Iris pigment epithelial cell (primary cell): ENCODE measurements at regions not wholly inside any gene's neighbourhood (a gene's known extent, or its start where the extent isn't known, plus 50 kb on each side); places are given as distances from the start of the nearest gene placed in this dataset.
"Not testable (repeated sequence)": the region's sequence is repeated elsewhere in the genome, so short reads cannot be mapped to it uniquely, and the experiment has no call there.

Experiments used
- DNase-seq: peaks from one replicate; pipeline ENCODE4 v3.0.0-alpha.2; 2011; ENCODE audit warnings: low read depth

DNA sequence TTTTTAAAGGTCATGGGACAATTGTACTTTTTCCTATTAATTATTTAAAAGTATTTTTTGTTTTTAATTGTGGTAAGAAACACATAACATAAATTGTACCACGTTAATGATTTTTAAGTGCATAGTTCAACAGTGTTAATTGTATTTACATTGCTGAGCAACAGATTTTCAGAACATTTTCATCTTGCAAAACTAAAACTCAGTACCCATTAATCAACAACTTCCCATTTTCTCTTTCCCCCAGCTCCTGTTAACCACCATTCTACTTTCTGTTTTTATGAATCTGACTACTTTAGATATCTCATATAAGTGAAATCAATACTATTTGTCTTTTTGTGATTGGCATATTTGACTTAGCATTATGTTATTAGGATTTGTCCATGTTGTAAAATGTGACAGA, 483.9 kb upstream of the ZNF804A start:
- no peak for DNase-seq

DNA sequence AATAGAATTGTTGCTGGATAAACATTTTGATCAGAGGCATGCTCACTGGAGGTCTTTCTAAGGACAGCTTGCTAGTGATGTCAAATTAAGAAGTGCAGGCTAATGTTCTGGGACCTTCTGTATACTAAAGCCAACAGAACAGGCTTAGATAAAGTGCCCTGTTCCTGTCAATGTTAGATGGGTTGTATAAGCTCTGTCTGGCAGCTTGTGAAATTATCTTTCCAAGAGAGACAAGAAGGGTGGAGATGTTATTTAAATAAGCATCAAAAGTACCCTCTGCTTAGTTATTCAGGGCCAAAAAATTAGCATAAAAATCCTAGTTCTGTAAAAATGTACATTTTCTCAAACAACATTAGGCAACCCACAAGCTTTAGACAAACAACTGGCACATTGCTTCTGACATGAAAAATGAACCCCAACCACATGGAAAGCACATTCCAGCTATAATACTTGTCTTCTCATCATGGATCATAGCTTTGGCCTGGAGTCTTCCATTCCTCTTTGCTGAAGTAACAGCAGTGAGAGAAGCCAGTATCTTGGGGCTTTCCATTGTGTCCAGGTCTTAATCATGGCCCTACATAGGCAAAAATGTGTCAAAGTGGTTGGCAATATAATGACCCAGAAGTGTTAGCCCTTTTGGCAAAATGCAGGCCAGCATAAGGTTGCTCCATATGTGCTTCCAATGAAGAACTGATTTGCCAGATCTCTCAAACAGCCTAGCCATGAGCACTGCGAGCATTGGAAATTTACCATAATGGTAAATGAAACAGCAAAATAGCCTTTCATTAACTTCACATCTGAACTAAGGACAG, 478.1 kb upstream of the ZNF804A start:
- DNase-seq: no peak

DNA sequence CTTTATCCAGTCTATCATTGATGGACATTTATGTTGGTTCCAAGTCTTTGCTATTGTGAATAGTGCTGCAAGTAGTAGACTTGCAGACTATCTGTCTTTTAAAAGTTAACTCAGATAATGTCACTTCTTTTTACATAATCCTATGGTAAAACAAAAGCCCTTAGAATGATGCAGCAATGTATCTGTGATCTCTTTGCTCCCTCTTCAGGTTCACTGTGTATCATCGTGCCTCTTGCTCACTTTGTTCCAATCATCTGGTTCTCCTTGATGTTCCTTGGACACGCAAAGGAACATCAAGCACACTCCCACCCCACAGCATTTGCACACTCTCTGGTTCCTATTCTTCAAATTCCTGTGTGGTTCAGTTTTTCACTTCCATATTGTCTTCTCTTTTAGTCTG, 472.5 kb upstream of the ZNF804A start:
- DNase-seq: no peak

DNA sequence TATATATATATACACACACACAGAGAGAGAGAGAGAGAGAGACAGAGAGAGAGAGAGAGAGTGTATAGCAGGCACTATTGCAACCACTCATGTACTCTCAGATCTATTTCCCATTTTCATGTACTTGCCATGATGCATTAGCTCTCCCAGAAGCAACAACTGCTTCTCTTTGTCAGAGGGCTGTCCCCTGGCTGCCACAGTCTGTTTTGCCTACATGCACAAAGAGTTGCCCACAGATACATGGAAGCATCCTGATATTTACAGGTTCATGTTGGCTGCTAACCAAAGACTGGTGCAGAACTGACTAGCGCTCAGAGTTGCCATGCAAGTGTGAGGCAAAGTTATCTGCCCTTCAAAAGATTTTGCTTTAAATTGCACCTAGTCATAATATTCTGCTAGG, 469.3 kb upstream of the ZNF804A start:
- DNase-seq: no peak

DNA sequence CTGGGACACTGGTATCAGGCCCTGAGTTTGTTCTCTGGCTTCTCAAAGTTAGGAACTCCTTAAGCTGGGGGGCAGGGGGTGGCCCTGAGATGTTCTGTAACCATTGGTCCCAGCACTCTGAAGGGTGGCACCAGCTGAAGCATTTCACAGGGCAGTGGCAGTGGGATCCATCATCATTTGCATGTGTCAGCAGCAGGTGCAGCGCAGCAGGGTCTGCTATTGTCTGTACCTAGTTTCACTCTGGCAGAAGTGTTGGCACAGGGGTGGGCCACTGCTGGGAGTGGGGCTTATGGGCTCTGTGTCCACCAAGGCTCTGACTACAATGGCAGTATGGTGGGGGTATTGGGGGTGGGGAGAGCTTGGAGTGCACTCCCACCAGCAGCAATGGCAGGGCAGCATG, 460.4 kb upstream of the ZNF804A start:
- DNase-seq: no peak

DNA sequence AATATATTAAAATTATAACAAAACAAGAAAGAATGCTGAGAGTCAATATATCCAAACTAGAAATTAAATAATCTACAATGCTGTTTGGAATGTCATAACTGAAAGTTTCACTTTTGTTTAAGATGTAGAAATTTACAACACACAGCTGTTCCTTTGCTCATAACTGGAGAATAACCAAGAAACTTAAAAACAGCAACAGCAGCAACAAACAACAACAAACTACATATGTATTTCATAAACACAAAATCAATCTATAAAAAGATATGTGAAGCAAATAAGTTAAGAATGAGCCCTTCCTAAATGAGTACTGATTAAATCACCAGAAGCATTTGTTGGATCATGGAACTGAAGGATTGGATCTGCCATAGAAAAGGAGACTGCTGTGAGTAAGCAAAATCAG, 456.5 kb upstream of the ZNF804A start:
- no peak for DNase-seq

DNA sequence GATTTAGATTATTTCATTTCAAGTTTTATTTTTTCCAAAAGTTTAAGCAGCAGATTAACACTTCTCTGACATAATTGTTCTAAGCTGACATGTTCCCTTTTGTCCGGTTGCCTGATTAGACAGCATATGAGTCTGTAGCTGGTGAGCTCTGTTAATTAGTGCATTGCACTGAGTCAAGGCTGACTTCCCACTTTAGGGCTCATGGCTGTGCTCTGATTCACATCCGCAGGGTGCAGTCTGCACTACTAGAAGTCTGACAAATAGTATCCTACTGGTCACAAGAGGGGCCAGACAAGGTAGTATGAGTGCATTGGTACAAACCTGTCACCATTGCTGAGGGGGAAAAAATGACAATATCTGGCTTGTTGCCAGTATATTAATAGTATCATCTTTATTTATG, 443.9 kb upstream of the ZNF804A start:
- DNase-seq: peak; percentile 29

DNA sequence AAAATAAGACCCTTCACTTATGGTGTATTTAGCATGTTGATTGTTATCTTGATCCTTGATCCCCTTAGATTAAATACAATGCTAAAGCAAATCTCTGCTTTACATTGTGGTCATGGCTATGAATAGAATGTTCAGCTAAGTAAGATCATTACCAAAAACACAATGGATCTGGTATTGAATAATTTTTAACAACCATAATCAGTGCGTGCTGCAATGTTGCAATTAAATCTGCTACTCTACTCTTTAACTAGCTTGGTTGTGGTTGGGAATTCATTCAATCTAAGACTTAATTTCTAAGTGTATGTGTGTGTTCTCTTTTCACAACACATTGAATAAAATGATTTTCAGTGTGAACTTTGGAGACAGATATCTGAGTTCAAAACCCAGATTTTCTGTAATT, 442.5 kb upstream of the ZNF804A start:
- no peak for DNase-seq

DNA sequence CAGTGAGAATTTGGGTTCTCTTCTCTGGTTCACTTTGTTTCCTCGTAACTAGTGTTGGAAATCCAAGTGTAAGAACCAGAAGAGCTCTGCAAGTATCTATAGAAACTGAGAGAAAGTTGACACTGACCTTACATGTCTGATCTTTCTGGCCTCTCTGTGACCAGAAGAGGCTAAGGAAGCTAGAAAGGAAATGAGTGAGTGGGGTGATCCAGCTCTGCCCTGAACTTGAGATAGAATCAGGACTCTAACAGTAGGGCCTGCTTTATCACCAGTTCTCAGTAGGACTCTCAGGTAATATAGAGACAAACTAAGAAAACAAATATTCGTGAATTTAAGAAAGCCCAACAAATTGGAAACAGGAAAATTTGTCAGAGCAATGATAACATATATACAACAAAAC, 441.2 kb upstream of the ZNF804A start:
- DNase-seq: no peak

DNA sequence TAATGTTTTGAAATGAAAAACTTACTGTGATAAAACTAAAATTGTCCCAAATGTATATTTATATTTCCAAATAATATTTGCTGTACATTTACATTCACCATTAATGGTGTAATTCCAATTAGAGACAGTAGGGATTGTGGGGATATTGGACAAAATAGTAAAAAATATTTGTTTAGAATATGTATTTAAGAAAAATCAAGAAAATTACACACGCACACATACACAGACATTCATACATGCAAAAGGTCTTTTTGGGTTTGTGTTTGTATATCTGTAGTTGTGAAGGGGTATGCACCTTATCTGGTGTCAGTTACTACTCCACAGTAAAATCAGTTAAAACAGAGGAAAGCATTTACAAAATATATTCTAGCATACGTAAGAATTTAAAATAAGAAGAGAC, 435.9 kb upstream of the ZNF804A start:
- DNase-seq: no peak

DNA sequence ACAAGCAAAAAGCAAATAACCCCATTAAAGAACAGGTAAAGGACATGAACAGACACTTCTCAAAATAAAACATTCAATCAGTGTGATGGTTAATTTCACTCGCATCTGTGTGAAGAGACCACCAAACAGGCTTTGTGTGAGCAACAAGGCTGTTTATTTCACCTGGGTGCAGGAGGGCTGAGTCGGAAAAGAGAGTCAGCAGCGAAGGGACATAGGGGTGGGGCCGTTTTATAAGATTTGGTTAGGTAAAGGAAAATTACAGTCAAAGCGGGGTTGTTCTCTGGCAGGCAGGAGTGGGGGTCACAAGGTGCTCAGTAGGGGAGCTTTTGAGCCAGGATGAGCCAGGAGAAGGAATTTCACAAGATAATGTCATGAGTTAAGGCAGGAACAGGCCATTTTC, 429.5 kb upstream of the ZNF804A start:
- DNase-seq: not testable (repeated sequence)

DNA sequence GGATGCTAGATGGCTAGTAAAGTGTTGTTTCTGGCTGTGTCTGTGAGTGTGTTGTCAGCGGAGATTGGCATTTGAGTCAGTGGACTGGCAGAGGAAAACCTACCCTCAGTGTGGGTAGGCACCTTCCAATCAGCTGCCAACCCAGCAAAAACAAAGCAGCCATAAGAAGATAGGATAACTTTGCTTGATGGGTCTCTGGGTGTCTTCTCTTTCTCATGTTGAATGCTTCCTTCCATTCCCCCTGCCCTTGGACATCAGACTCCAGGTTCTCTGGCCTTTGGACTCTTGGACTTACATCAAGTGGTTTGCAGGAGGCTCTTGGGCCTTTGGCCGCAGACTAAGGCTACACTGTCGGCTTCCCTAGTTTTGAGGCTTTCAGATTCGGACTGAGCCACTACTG, 429.0 kb upstream of the ZNF804A start:
- DNase-seq: no peak

DNA sequence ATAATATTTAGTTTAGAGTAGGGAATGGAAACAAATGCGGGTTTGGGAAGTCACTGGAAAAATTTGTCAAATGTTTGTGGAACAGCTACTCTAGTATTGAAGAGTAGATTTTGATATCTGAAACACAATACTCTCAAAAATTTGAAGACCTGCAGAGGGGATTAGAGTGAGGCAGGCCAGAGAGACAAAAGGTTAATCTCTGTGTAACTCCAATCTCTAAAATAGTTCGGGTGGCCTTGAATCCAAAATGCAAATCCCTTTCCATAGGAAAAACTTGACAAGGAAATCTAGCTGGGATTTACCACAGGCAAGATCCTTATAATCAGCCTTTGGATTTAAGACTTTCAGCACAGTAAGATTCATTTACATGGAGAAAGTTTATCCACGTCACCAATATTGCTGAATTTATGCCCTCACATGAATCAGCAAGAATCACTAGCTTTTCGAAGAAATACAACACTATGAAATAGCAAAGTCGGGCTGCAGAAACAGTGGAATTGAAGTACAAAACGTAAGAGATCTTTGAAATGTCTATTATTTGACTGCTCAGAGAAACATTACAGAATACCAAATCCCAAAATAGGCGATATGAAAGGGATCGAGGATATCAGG, 423.7 kb upstream of the ZNF804A start:
- no peak for DNase-seq

DNA sequence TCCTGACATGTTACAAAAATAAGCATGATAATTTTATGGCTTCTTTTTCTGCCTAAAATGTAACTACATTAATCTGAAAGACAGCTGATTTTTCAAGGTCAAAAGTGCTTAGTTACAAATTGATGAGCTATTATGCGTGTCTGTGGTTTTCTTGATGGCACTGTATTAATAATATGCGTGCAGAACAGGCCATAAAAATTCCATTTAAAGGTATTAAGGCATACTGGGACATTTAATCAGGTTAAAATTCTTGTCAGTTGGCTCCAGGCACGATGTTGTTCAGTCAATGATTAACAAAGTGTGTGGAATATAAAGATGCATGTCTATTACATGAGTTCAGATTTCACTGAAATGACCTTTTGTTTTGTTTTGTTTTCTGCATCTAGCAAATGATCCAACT, 420.1 kb upstream of the ZNF804A start:
- no peak for DNase-seq

DNA sequence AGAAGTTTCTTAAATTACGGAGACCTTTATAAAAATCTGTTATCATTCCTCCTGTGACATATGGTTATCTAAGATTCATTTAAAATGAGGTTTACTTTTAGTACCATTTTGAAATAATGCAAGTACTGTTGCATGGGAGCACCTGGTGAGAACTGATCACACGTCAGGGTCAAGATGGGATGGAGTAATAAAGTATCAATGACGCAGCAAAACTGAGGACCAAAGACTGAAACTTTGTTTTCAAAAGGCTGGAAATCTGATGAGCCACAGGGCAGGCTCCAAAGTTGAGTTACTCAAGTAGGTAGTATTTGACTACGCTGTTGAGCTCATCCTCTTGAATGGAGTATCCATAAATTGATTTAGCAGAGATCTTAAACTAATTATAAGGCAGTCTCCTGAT, 411.9 kb upstream of the ZNF804A start:
- no peak for DNase-seq

DNA sequence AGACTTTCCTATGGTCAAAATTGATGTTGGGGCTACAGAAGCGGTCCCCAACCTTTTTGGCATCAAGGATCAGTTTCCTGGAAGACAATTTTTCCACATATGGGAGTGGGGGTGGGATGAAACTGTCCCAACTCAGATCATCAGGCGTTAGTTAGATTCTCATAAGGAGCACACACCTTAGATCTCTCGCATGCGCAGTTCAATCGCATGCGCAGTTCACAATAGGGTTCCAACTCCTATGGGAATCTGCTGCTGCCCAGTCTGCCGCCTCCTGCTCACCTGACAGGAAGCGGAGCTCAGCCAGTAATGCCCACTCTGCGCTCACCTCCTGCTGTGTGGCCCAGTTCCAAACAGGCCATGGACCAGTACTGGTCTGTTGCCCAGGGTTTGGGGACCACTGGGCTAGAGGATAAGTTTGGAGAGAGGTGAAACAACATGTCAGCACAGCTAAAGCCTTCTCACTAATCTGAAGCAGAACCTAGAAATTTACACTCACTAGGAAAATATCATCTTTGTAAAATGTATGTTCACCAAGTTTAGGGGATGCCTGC, 410.8 kb upstream of the ZNF804A start:
- DNase-seq: no peak

DNA sequence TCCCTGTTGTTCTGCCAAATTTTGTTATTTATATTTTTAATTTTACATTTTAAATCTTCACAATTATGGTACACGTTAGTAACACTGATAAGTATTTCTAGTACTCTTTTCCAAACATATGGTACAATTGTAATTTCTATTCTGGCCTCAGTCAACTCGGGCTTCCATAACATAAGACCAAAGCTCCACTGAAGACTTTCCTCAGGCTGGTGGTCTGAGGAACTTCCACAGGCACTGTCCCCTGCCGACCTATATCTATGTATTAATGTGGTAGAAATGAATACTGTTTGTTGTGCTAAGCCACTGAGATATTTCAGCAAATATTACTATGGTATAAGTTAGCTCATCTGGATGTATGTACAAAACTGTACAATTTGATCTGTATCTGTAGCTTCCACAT, 407.6 kb upstream of the ZNF804A start:
- DNase-seq: no peak

DNA sequence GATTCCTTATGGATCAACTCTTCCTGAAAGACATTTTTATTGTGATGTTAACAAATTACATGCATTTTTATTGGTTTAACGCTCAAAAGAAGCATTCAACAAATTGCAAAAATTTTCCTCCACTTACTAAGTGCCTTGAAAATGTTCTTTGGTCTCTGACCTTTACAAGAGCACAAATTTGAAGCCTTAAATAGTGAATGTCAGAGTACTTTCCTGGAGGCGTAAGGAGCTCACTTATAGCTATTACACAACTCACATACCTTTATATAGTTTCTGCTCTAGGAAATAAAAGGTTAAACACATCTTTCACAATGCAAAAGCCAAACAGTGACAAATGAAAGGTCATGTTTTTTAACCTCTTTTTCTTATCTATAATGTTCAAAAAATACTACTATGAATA, 405.7 kb upstream of the ZNF804A start:
- DNase-seq: no peak

DNA sequence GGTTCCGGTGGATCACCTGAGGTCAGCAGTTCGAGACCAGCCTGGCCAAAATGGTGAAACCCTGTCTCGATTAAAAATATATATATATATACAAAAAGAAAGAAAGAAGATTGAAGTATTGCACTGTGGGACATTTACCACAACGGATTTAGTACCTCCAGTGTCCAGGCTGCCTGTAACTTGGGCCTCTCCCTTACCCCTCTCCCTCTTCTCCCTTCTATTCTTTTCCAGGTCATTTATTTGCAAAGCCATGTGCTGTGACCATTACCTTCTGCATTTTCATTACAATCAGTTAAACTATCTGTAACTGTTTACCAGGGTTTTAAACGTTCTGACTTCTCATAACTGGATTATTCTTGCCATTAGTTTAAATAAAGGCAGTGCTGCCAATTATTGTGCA, 400.9 kb upstream of the ZNF804A start:
- no peak for DNase-seq

DNA sequence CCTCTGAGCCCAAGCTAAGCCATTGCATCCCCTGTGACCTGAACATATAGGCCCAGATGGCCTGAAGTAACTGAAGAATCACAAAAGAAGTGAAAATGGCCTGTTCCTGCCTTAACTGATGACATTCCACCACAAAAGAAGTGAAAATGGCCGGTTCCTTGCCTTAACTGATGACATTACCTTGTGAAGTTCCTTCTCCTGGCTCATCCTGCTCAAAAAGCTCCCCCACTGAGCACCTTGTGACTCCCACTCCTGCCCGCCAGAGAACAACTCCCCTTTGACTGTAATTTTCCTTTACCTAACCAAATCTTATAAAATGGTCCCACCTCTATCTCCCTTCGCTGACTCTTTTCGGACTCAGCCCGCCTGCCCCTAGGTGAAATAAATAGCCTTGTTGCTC, 399.5 kb upstream of the ZNF804A start:
- not testable (repeated sequence) for DNase-seq

DNA sequence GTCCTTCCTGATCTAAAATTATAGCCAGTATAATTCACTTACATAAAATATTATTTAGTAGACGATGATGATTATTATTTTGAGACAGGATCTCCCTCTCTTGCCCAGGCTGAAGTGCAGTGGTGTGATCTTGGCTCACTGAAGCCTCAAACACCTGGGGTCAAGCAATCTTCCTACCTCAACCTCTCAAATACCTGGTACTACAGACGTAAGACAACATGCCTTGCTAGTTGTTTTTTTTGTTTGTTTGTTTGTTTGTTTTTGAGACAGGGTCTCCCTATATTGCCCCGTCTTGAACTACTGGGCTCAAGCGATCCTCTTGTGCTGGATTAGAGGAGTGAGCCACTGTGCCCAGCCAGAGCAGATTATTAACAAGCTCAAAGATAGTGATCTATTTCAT, 399.1 kb upstream of the ZNF804A start:
- DNase-seq: no peak

DNA sequence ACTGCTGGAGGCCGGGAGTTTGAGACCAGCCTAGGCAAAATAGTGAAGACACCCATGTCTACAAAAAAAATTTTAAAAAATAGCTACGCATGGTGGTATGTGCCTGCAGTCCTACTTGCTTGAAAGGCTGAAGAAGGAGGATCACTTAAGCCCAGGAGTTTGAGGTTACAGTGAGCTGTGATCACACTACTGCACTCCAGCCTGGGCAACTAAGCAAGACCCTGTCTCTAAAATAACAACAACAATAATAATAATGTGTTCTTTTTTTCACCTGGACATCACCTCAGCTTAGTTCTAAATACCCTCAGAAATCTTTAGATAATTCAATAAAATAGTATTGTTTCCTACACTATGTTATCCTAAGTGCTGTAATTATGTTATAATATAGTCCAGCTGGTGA, 397.1 kb upstream of the ZNF804A start:
- DNase-seq: no peak

DNA sequence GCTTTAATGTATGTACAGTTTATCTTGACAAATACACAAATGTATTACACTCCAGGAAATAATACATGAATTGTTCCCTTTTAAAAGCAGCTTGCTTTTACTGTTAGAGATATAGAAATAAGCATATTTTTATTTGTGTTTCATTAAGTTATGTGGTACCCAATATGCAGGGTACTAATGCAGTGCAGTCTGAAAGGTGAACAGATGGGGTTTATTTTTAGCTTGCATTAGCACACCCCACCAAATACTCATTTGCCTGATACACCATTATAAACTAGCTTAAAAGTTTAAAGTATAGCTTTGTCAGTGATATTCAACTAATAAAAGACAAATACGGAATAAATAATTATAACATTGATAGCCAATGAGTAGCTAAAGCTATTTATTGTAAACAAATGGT, 394.7 kb upstream of the ZNF804A start:
- no peak for DNase-seq
